VCaP (cell line): ENCODE measurements at regions not wholly inside any gene's neighbourhood (a gene's known extent, or its start where the extent isn't known, plus 50 kb on each side); places are given as distances from the start of the nearest gene placed in this dataset.
A peak's percentile ranks its signal among the peaks of the same experiment; 100 is the strongest.

ENCODE experiments used
- H3K27ac ChIP-seq: fragments of 450-650 bp; 2 replicates; pipeline ENCODE4 v1.5.1; 2017
- CTCF ChIP-seq: fragments of 450-650 bp; conservative IDR thresholded peaks from 2 replicates; pipeline ENCODE4 v1.5.1; 2017; ENCODE audit warnings: mild to moderate bottlenecking, moderate library complexity

GRCh38 chr9:134214386-134214765 lies 50.0 kb upstream of the RNU6ATAC start:
- no peak for TF ChIP-seq CTCF
- H3K27ac ChIP-seq: peak overlapping the region; percentile 84; the same call in 1 of the 2 replicates

- H3K27ac ChIP-seq: peak overlapping the region; percentile 84
- TF ChIP-seq CTCF: no peak
These were observed 50.5 kb upstream of the RNU6ATAC start for GRCh38 chr9:134214766-134215419.

GRCh38 chr9:134215420-134215698 lies 51.0 kb upstream of the RNU6ATAC start:
- TF ChIP-seq CTCF: no peak
- H3K27ac ChIP-seq: peak overlapping the region; percentile 84

GRCh38 chr9:134215699-134216448 lies 51.5 kb upstream of the RNU6ATAC start:
- no peak for TF ChIP-seq CTCF
- H3K27ac ChIP-seq: peak overlapping the region; percentile 84

GRCh38 chr9:134216449-134216951 lies 52.1 kb upstream of the RNU6ATAC start:
- no peak for TF ChIP-seq CTCF
- peak overlapping the region; percentile 84 for H3K27ac ChIP-seq

GRCh38 chr9:134216961-134217360 lies 52.6 kb upstream of the RNU6ATAC start:
- no peak for TF ChIP-seq CTCF
- H3K27ac ChIP-seq: peak overlapping the region; percentile 84

GRCh38 chr9:134217431-134218210 lies 53.3 kb upstream of the RNU6ATAC start:
- H3K27ac ChIP-seq: peak overlapping the region; percentile 84
- peak; percentile 72 for TF ChIP-seq CTCF
